HG03520 (cell line): ENCODE measurements at regions not wholly inside any gene's neighbourhood (a gene's known extent, or its start where the extent isn't known, plus 50 kb on each side); places are given as distances from the start of the nearest gene placed in this dataset.

ENCODE experiments used
- ATAC-seq: cut with Tn5 transposase; IDR thresholded peaks from one replicate; pipeline ENCODE4 v1.9.1; 2021; ENCODE audit warnings: mild to moderate bottlenecking, moderate library complexity; ENCODE audit not compliant: unreplicated experiment

DNA sequence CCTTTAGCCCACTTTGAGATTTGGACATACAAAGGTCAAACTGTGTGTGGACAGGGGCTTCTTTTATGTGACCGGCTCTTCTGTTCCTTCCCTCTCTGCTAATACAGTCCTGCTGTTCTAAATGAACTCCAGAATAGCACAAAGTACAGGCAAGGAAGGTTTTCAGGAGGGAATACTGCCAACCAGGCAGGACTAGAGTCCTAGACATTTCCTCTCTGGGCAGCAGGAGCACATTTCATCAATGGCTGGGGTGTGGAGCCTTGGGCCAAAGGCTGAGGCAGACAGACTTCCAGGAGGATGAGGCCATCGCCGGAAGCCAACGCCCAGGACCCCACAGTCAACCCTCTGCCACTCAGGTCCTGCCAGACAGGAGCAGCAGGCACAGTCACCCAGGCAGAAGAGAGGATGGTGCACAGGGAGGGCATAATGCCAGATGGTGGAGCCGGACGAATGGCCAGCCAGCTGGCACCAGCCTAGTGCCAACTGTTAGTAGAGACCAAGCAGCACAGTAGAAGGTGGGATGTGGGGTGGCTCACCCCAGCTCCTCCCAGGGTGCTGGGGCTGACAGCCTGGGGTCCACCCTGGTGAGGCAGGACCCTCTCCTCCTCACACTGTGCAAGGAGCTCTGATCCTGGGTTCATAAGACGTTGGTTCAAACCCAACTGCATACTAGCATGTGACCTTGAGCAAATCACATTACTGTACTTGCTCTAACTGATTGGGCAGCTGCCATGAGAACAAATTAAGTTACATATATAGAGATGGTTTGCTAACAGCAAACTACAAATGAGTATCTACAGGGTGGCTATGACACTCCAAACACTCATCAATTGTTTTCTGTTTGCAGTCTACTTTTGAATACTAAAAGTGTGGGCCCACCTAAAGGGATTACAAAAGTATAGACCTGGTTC lies 410.7 kb downstream of the SIPA1L2 start:
- no peak for ATAC-seq

DNA sequence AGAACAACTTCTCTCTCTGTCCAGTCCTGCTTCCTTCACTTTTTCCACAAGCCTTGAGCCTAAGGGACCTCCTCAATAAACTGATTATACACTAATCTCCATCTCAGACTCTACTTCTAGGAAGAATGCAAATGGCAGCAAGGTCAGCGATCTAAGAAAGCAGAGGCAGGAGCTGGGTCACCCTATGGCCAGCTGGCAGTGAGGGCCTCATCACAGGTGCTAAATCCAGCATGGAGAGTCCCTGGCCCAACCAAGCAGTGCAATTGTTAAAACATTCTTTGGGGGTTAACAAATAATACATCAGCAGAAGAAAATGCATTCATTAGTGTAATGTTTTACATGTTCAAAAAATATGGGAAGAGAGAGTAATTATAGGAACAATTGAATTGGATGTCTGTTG lies 416.0 kb downstream of the SIPA1L2 start:
- ATAC-seq = no peak

DNA sequence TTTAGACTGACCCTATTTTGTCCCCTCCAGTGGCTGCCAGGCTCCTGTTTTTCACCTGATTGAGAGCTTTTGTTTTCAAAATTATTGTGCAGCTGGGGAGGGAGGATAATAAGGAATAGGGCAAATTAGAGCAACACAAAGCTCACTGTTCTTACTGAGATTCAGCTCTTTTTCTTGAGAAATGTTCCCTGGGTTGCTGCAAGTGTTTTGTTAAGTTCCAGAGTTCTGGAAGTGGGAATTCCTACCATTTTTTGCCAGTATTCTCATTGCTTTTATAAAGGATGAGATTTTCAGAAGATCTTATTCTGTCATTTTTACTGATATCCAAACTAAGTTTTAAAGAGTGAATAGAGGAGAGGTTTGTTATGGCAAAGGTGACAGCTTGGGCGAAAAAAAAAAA lies 417.7 kb downstream of the SIPA1L2 start:
- ATAC-seq = no peak

DNA sequence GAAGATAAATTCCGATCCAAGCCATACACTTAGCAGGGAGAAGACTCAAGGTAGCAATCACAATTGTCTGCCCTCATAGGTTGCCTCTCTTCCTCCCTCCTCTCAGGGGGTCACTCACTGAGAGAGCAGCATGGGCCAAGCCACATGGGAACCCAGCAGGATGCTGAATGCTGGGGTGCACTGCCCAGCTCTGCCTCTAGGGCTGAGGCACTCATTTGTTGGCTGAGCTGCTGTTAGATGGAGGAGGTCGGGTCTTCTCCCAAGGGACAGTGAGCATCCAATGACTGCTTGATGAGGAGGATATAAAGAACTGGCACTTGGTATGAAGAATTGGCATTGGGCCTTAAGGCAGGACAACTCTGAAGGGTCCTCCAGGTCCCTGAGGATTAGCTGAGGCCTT lies 418.8 kb downstream of the SIPA1L2 start:
- ATAC-seq = no peak

DNA sequence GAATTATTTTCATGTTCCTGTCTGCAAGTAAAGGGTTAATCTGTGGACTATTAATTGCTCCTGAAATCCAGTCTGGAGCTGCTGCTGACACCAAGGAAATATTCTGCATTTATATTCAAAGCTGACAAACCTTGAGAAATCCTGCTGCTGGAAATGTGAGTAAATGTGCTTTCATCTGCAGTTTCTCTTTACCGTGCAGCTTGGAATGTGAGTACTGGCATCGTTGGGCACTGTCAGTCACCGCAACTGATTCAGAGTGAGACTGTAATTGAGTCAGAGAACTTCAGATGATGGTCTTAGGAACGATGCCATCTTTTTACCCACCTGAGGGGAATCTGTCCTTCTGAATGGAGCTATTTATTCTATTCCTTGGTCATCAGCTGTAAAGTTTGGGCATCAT lies 420.6 kb downstream of the SIPA1L2 start:
- ATAC-seq = no peak

DNA sequence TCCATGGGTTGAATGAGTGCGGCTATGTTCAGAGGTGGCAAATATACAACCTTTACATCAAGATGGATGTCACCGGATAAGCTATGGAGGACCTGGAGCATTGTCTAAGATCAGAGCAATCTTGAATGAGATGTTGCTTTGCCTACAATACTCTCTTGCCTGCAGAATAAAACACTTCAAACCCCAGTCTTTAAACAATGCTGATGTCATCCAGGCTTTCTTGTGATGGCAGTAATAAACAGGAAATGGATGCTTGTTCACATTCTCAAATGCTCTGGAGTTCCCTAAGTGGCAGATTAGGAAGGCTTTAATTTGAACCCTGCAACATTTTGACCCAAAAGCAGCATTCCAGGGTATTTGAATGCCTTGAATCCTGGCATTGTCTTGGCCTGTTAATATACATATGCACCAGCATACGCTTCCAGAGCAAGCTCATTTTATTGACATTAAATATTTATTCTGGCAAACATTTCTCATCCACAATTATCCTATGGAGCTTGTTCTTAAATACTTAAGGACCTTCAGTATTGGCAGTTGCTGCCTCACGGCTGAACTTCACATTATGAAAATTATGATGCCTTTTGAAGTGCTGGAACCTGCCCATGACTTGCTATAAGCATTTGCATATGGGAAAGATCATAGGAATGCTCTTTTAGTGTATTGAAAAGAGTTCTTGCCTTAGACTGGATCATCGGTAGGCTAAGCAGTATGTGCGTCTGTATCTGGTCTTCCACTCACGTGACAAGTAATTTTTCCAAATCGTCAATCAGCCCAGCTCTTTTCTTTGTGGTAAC lies 422.7 kb downstream of the SIPA1L2 start:
- no peak for ATAC-seq

DNA sequence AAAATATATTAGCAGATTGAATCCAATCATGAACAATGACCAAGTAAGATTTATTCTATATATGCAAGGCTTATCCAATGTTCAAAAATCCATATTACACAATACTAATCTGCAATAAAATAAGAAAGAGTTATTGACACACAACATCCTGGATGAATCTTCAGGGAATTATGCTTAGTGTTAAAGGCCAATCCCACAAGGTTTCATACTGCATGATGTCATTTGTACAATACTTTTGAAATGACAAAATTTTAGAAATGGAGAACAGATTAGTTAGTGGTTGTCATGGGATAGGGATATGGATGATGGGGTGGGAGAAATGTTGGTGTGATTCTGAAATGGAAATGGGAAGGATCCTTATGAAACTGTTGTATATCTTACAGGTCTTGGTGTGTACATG lies 425.7 kb downstream of the SIPA1L2 start:
- ATAC-seq = no peak

DNA sequence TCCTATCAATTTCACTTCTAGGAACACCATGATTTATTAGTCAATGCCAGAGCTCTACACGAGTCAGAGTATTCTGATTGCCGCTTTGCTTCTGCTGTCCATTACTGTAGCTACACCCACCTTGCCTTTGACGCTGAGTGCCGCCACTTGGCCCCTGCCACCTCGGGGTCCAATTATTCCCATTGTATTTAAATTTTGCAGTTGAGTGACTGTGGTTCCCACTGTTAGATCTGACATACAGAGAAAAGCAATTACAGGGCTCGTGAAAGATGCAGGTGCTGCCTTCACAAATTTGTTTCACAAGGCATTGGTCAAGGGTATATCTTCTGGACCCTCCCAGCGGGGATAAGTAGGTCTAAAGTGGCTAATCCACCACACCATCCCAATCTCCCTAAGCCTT lies 428.9 kb downstream of the SIPA1L2 start:
- no peak for ATAC-seq

DNA sequence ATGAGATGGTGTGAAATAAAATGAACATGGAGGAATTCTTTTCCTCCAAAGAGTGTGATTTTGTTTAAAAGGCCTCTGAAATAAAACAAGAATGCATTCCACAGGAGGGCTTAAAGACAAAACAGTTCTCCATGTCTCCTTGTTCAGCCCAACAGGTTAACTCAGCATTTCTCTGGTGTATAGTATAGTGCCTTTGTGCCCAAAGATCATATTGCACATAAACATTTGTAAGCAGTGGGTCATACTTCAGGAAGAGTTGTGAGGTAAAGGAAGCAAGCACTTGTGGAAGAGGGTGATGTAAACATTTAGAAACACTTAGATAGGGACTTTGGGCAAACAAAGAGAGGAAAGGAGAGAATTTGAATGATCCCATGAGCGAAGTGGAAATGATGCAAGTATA lies 433.9 kb downstream of the SIPA1L2 start:
- no peak for ATAC-seq

DNA sequence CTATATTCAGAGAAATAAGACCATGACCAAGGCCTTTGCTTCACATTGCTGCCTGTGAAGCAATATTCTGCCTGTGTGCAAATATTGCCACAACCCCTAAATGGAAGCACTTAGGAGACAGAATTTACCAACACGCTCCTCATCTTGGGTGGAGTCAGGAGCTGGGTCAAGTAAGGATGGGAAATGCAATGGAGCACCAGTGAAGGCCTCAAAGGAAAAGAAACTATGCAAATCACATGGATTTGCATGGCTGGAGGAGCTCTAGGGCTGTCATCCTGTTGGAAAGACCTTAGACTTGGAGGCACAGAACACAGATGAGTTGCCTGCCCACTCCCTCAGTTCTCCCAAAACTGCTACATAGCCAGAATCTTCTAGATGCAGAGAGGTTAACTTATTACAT lies 435.5 kb downstream of the SIPA1L2 start:
- ATAC-seq = no peak

DNA sequence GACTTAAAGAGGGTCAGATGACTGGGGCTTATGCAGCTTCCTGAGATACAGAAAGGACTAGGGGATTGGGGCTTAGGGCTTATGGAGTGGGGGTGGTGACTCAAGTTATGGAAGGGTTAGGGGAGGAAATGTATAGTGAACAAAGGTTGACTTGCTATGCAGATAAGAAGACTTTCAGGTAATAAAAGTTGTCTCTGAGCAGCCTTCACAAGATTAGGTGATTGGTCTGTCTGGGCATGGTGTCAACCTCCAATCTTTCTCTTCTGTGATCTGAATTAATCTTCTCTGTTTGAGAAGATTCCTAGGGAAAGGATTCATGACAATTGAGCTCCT lies 436.5 kb downstream of the SIPA1L2 start:
- no peak for ATAC-seq

DNA sequence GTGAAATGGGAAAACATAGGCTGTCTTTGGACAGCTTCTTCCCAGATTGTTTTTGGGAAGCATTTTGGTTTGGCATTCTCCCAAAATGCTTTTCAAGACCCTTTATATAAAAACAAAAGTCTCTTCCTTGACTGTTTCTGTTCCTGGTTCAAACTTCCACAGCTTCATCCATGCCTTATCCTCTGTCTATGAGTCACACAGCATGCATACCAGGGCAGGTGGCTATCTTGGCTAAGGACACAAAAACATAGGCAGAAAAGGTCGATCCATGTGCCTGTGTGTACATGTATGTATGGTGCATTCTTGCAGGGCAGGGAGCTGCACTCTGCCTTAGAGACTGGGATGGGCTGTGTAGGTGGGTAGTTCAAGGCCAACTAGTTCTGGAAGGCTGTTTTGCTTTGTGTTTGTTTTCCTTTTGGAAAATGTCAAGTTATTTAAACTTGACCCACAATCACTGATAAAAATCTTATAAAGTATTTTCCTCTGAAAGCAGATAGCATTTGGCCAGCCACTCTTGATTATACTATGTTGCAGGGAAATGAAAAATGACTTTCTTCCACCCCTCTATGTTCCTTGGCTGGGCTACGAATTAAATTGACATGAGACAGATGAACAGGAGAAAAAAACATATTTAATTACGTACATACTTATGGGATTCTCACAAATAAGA lies 437.0 kb downstream of the SIPA1L2 start:
- no peak for ATAC-seq

DNA sequence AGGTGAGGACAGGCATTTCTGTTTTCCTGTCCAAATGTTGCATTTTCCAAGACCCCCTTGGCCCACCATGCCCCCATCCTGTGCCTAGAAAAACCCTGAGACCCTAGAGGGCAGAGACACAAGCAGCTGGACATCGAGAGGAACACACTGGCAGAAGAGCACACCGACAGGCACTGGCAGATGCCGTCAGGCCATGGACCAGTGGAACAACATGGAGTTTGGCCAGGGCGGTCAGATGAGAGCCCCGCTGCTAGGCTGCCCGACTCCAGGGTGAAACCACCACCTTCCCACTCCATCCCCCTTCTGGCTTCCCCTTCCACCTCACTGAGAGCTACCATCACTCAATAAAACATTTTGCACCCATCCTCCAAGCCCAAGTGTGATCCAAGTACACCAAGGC lies 438.4 kb downstream of the SIPA1L2 start:
- ATAC-seq = no peak

DNA sequence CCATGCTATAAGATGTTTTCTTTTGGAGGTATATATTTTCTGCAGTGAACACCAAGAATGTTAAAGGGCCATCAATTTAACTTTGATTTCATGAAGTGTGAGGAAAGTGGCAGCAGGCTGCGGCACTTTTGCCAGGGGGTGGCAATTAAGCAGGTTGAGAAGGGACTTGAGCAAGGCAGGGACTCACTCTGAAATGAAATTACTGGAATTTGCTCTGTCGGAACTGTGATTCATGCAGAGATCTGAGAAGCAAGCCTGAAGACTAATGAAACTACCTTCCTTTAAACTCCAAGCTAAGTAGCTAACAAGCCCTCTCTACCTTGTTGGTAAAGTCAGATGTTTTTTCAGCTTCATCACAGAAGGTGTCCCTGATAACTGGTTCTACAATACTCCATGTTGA lies 441.6 kb downstream of the SIPA1L2 start:
- no peak for ATAC-seq

DNA sequence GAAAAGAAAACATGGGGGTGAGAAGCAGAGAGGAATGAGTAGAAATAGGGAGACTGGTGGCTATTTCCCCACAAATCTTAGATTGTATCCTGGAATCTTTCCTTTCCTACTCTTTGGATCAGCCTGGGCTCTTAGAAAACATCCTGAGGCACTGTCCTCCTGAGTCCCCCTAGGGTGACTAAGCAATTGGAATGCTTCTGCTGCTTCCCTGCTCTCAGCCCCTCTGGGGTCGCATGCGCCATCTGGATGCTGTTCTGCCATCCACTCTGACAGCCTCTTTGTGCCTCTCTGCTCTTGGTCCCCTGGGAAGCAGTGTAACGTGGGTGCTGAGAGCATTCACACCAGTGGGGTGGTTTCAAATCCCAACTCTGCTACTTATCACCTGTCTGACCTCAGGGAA lies 443.0 kb downstream of the SIPA1L2 start:
- ATAC-seq = no peak

DNA sequence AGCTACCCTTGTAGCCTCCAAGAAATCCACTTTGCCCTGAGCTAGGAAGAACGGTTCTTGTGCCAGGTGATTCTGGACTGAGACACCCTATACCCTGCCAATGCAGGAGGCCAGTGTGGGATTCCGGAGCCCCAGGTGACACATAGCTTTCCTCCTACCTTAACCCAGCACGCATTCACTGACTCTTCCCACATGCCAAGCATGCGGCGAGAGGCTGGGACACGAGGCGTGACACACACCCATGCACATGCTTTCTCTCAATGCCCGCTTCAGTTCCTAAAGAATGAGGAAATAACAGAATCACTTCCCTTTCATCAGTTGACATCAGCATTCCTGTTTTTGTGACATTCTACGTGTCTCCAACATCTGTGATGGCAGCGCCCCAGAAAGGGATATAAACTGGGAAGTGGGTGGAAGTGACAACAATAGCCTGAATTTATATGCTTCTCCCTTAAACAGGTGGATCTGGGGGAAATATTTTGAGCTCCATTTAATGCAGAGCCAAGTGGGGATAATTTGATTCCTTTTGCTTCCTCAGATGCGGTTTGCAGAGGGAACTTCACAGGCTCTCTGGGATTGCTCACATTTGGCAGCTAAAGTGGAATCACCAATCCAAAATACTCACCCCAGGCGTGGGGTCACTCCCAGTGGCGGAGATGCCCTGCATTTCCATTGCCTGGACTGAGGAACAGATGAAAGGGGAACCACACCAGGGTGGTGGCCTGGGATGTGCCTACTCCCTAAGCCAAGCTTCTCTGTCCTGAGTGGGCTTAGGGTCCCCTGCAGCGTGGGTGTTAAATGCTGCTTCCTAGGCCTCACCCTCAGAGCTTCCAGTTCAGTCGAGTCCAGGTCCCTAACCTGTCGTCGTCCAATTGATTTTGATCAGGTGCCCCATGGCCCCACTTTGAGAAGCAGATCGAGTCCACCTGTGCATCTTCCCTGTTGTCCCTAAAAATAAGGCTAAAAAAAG lies 445.1 kb downstream of the SIPA1L2 start:
- ATAC-seq = no peak

DNA sequence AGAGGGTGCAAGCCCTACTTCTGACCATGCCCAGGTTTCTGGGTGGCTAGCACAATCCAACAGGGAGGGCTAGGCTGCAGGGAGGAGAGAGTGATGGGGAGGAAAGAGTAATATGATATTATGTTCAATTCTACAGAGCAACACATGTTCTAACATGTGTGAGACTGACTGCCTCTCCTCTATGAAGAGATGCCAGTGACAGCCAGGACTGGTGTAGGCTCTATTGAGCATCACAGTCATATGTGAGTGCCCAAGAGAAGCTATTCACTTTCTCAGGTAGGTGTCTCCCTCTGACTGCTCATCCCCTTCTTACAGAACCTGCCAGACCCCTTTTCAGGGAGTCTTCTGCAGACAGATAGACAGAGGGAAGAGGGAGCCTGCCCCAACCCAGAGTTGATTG lies 446.1 kb downstream of the SIPA1L2 start:
- ATAC-seq = no peak

DNA sequence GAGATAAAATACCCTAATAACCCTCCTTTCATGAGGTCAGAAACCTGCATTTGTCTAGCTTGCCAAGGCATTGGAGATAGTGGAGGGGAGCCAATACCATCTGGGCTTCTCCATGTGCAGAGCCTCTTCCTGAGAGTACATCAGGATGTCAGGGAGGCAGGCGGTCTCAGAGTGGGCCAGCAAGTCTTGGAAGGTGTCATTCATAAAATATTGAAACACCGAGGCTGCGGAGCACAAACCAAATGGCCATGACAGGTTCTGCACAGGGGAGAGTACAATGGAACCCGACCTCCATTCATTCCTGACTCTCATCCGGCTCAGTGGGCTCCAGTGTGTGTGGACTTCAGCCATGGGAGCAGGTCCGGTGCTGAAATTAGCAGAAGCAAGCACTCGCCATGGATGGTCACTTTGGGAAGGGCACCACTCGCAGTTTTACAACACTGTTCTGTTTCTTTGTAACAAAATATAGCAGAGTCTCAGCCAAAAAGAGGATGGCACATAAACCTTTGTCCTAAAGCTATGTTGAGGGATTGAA lies 446.6 kb downstream of the SIPA1L2 start:
- ATAC-seq = no peak

DNA sequence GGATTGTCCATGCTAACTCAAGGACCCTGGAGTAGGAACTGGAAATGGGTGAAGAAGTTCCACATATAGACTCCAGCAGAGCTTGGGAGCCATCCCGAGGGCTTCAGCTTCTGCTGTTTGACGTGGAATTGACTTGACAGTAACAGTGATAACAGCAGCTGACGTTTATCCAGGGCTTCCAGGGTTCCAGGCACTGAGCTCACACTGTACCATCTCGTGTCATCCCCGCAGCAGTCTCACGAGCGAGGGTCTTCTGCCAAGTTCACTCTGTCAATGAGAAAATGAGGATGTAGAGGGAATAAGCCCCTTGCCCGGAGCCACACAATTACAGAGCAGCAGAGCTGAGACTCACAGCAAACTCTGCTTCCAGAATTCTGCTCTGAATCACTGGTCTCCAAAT lies 447.7 kb downstream of the SIPA1L2 start:
- no peak for ATAC-seq

DNA sequence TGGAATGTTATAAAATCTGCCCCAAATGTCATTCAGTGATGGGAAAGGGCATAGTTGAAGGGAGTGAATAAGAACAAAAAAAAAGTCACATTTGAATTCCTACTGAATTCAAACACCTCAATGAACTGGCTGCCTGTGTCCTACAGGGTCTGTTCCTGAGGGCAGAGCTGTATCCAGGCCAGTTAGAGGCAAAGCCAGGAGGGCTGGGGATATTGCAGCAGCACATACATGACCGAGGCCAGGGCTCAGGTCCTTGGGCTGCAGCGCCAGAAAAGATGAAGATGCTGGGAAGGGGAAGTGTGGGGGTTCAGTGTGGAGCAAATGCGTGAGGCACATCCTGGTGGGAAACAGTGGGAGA lies 449.2 kb downstream of the SIPA1L2 start:
- ATAC-seq = no peak
